ENCODE measurements at regions not wholly inside any gene's neighbourhood (a gene's known extent, or its start where the extent isn't known, plus 50 kb on each side); places are given as distances from the start of the nearest gene placed in this dataset.

GRCh38 chr2:198662905-198663304 lies 794.8 kb downstream of the SATB2 start:
- TF ChIP-seq EZH2 (IDR thresholded peaks at IDR 0.05; ENCODE audit: insufficient read depth, poor library complexity, severe bottlenecking) (no peak), EZH2phosphoT487 (IDR thresholded peaks at IDR 0.05; ENCODE audit: insufficient read depth, low read depth) (no peak)
